CD14-positive monocyte (primary cell): ENCODE measurements at regions not wholly inside any gene's neighbourhood (a gene's known extent, or its start where the extent isn't known, plus 50 kb on each side); places are given as distances from the start of the nearest gene placed in this dataset.

Experiments used
- DNase-seq, 3 donors: peaks; one replicate each; pipeline ENCODE4 v3.0.0-alpha.2; 2011 to 2022
- H2AFZ ChIP-seq: 2 replicates; pipeline ENCODE4 v1.6.0; 2012; ENCODE audit warnings: mild to moderate bottlenecking, low read depth, low read length, inconsistent platforms; ENCODE audit not compliant: insufficient read depth, poor library complexity, severe bottlenecking
- H3K27ac ChIP-seq, 2 donors: 1 replicate in 1 of 2; 2 replicates in 1 of 2; pipeline ENCODE4 v1.5.1; 2012 to 2013; ENCODE audit warnings: low read length in 2 of 2, control low read depth in 1 of 2, inconsistent platforms in 1 of 2, low read depth in 1 of 2, mild to moderate bottlenecking in 1 of 2
- H3K27me3 ChIP-seq, 2 donors: one replicate each; pipeline versions ENCODE4 v1.6.0 to v1.6.1; 2011 to 2013; ENCODE audit warnings: low read length in 2 of 2; ENCODE audit not compliant: control insufficient read depth in 2 of 2, insufficient read depth in 2 of 2
- H3K36me3 ChIP-seq, 2 donors: replicated peaks in 1 of 2; 1 replicate in 1 of 2; 2 replicates in 1 of 2; pipeline versions ENCODE4 v1.5.1 to v1.6.1; 2012 to 2013; ENCODE audit warnings: low read length in 2 of 2, control low read depth in 1 of 2, inconsistent platforms in 1 of 2, mild to moderate bottlenecking in 1 of 2; ENCODE audit not compliant: insufficient read depth in 2 of 2, control insufficient read depth in 1 of 2
- H3K4me1 ChIP-seq, 2 donors: 1 replicate in 1 of 2; 2 replicates in 1 of 2; pipeline versions ENCODE4 v1.5.1 to v1.6.1; 2012 to 2013; ENCODE audit warnings: low read length in 2 of 2, control low read depth in 1 of 2, inconsistent platforms in 1 of 2, mild to moderate bottlenecking in 1 of 2, moderate library complexity in 1 of 2; ENCODE audit not compliant: insufficient read depth in 2 of 2, control insufficient read depth in 1 of 2
- H3K4me2 ChIP-seq: replicated peaks from 2 replicates; pipeline ENCODE3; 2012; ENCODE audit warnings: low read length, moderate library complexity, mild to moderate bottlenecking; ENCODE audit not compliant: poor library complexity, severe bottlenecking; ENCODE audit errors: extremely low read depth
- H3K4me3 ChIP-seq, 3 experiments: fragments of 200-600 bp in 1 of 3; sonication (generic) in 1 of 3; replicated peaks in 1 of 3; 1 replicate in 2 of 3; 2 replicates in 1 of 3; pipeline ENCODE4 v1.5.1; 2011 to 2013; ENCODE audit warnings: low read length in 3 of 3, mild to moderate bottlenecking in 3 of 3, control low read depth in 2 of 3, low read depth in 2 of 3, inconsistent platforms in 1 of 3, moderate library complexity in 1 of 3
- H3K79me2 ChIP-seq: 2 replicates; pipeline ENCODE4 v1.6.0; 2012; ENCODE audit warnings: mild to moderate bottlenecking, control low read depth, inconsistent platforms, low read length, moderate library complexity; ENCODE audit not compliant: insufficient read depth
- H3K9ac ChIP-seq: 2 replicates; pipeline ENCODE4 v1.6.0; 2017; ENCODE audit warnings: low read length, mild to moderate bottlenecking; ENCODE audit not compliant: insufficient read depth, poor library complexity, severe bottlenecking
- H3K9me3 ChIP-seq, 2 donors: replicated peaks in 1 of 2; 1 replicate in 1 of 2; 2 replicates in 1 of 2; pipeline versions ENCODE4 v1.5.1 to v1.6.1; 2012 to 2013; ENCODE audit warnings: low read length in 2 of 2, control low read depth in 1 of 2; ENCODE audit not compliant: control insufficient read depth in 1 of 2, insufficient read depth in 1 of 2
- H4K20me1 ChIP-seq: 2 replicates; pipeline ENCODE4 v1.6.0; 2012; ENCODE audit warnings: mild to moderate bottlenecking, low read length, control low read depth, moderate library complexity; ENCODE audit not compliant: insufficient read depth
- H3K27ac Mint-ChIP-seq, 7 donors: one replicate each; pipeline ENCODE4 v1.8.0; 2020; ENCODE audit warnings: mild to moderate bottlenecking in 7 of 7, mixed read lengths in 7 of 7, moderate library complexity in 6 of 7, inconsistent platforms in 2 of 7
- H3K27me3 Mint-ChIP-seq, 3 donors: one replicate each; pipeline ENCODE4 v1.8.0; 2021 to 2022; ENCODE audit warnings: low read depth in 3 of 3, mild to moderate bottlenecking in 3 of 3, mixed read lengths in 3 of 3, moderate library complexity in 3 of 3, inconsistent platforms in 1 of 3
- H3K36me3 Mint-ChIP-seq, 2 donors: one replicate each; pipeline ENCODE4 v1.8.0; 2020; ENCODE audit warnings: mixed read lengths in 2 of 2, inconsistent platforms in 1 of 2, mild to moderate bottlenecking in 1 of 2
- H3K4me1 Mint-ChIP-seq: one replicate; pipeline ENCODE4 v1.8.0; 2020; ENCODE audit warnings: mild to moderate bottlenecking, mixed read lengths
- H3K4me3 Mint-ChIP-seq, 2 donors: one replicate each; pipeline ENCODE4 v1.8.0; 2020; ENCODE audit warnings: mild to moderate bottlenecking in 2 of 2, mixed read lengths in 2 of 2, moderate library complexity in 1 of 2
- H3K9me3 Mint-ChIP-seq, 7 donors: one replicate each; pipeline ENCODE4 v1.8.0; 2020 to 2022; ENCODE audit warnings: mixed read lengths in 7 of 7, mild to moderate bottlenecking in 6 of 7, moderate library complexity in 6 of 7, inconsistent platforms in 2 of 7
- WGBS: methylation state at CpG from one replicate; pipeline ENCODE4 v1.1.5; 2013; ENCODE audit warnings: missing lambda C conversion rate; ENCODE audit not compliant: insufficient coverage; 5-methylcytosine and 5-hydroxymethylcytosine counted together
- intact Hi-C, 2 donors: fragments of 100-400 bp; cut with micrococcal nuclease; formaldehyde crosslinking; loops; one replicate each; pipeline versions ENCODE4 v1.15.0 to v1.15.1; 2023
- TF ChIP-seq, protein P1 (sequence below): fragments of 200-600 bp; IDR thresholded peaks from one replicate; pipeline ENCODE4 v1.8.0; 2022; ENCODE audit warnings: antibody characterized with exemption, mild to moderate bottlenecking

GRCh38 chr16:64403352-64403751, 718.5 kb downstream of the CDH11 start:
- Histone ChIP-seq H3K36me3 (no peaks in the 10 kb centered on the region), H3K9ac (no peak overlapping the region), H3K27me3 (no peaks in the 10 kb centered on the region), H3K9me3 (no peaks in the 10 kb centered on the region), H3K4me3 (no peak overlapping the region), H4K20me1 (no peaks in the 10 kb centered on the region), H3K4me1 (no peaks in the 10 kb centered on the region), H3K4me2 (no peak overlapping the region), H3K27ac (no peak overlapping the region), H2AFZ (no peak overlapping the region), H3K79me2 (no peaks in the 10 kb centered on the region)
- H3K9me3 Mint-ChIP-seq, result peaks cover 0 to 3% (median 0%) of the 10 kb centered on the region in 7 donors
- TF ChIP-seq, protein P1, sequence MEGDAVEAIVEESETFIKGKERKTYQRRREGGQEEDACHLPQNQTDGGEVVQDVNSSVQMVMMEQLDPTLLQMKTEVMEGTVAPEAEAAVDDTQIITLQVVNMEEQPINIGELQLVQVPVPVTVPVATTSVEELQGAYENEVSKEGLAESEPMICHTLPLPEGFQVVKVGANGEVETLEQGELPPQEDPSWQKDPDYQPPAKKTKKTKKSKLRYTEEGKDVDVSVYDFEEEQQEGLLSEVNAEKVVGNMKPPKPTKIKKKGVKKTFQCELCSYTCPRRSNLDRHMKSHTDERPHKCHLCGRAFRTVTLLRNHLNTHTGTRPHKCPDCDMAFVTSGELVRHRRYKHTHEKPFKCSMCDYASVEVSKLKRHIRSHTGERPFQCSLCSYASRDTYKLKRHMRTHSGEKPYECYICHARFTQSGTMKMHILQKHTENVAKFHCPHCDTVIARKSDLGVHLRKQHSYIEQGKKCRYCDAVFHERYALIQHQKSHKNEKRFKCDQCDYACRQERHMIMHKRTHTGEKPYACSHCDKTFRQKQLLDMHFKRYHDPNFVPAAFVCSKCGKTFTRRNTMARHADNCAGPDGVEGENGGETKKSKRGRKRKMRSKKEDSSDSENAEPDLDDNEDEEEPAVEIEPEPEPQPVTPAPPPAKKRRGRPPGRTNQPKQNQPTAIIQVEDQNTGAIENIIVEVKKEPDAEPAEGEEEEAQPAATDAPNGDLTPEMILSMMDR, result no peak
- H3K27ac Mint-ChIP-seq, result no peak overlapping the region
- WGBS, result no CpG with 5 or more reads among the region's 1 CpG
- intact Hi-C loops, result no loop called here
- H3K4me3 Mint-ChIP-seq, result no peak overlapping the region
- H3K27me3 Mint-ChIP-seq, result no peaks in the 10 kb centered on the region
- H3K36me3 Mint-ChIP-seq, result no peaks in the 10 kb centered on the region
- H3K4me1 Mint-ChIP-seq, result no peaks in the 10 kb centered on the region
- DNase-seq, result no peak

GRCh38 chr16:64398793-64399192, 723.1 kb downstream of the CDH11 start:
- H3K4me3 ChIP-seq, result no peak overlapping the region
- H3K27me3 ChIP-seq, result no peaks in the 10 kb centered on the region
- no peaks in the 10 kb centered on the region for H3K4me1 ChIP-seq
- no CpG with 5 or more reads among the region's 5 CpGs for WGBS
- intact Hi-C loops, result no loop called here
- Mint-ChIP-seq H3K4me3 (no peak overlapping the region), H3K9me3 (peaks cover 0 to 5% (median 2%) of the 10 kb centered on the region in 7 donors), H3K4me1 (no peaks in the 10 kb centered on the region), H3K27me3 (no peaks in the 10 kb centered on the region), H3K36me3 (no peaks in the 10 kb centered on the region), H3K27ac (no peak overlapping the region)
- H3K27ac ChIP-seq, result no peak overlapping the region
- TF ChIP-seq, protein P1, result no peak
- no peaks in the 10 kb centered on the region for H3K79me2 ChIP-seq
- no peak overlapping the region for H3K4me2 ChIP-seq
- no peak overlapping the region for H3K9ac ChIP-seq
- peaks cover 0 to 5% of the 10 kb centered on the region in 2 donors for H3K9me3 ChIP-seq
- no peak for DNase-seq
- no peak overlapping the region for H2AFZ ChIP-seq
- no peaks in the 10 kb centered on the region for H4K20me1 ChIP-seq
- no peaks in the 10 kb centered on the region for H3K36me3 ChIP-seq
